Tibial nerve (tissue), 4 donors: ENCODE measurements at regions not wholly inside any gene's neighbourhood (a gene's known extent, or its start where the extent isn't known, plus 50 kb on each side); places are given as distances from the start of the nearest gene placed in this dataset.

Source experiments
- CTCF ChIP-seq, 5 experiments: fragments of 200-600 bp in 3 of 5; fragments of 450-650 bp in 2 of 5; sonication (generic) in 3 of 5; IDR thresholded peaks; one replicate each; pipeline ENCODE4 v1.5.1; 2016 to 2019; ENCODE audit warnings: antibody characterized with exemption in 5 of 5, mild to moderate bottlenecking in 3 of 5, moderate library complexity in 2 of 5
- EP300 ChIP-seq, 2 donors: sonication (generic); formaldehyde crosslinking; IDR thresholded peaks; one replicate each; pipeline ENCODE4 v1.6.1; 2017; ENCODE audit warnings: antibody characterized with exemption in 2 of 2, mild to moderate bottlenecking in 1 of 2
- POLR2A ChIP-seq, 2 donors: fragments of 450-650 bp; IDR thresholded peaks; one replicate each; pipeline ENCODE4 v1.6.1; 2017; ENCODE audit warnings: antibody characterized with exemption in 2 of 2, mild to moderate bottlenecking in 2 of 2, moderate library complexity in 2 of 2

- TF ChIP-seq CTCF (IDR thresholded peaks at IDR 0.05) = no peak
- no peak for TF ChIP-seq POLR2A (IDR thresholded peaks at IDR 0.05)
- no peak for TF ChIP-seq EP300 (IDR thresholded peaks at IDR 0.05)
These were observed 133.2 kb downstream of the ADSS2 start for GRCh38 chr1:244318512-244318911.
